Activated B cell treated with CpG ODN at 0.5 μM for 24 hours (primary cell): ENCODE measurements at regions not wholly inside any gene's neighbourhood (a gene's known extent, or its start where the extent isn't known, plus 50 kb on each side); places are given as distances from the start of the nearest gene placed in this dataset.

Experiments
- ATAC-seq: fragments of 200-7000 bp; cut with Tn5 transposase; one replicate; pipeline ENCODE4 v1.10.0; 2021; ENCODE audit warnings: low read depth, mild to moderate bottlenecking, moderate library complexity
- CTCF ChIA-PET: fragments of 350-600 bp; sonication (Branson Sonifier 250); formaldehyde crosslinking; loops from one replicate; lab custom pipeline; 2021; ENCODE audit warnings: antibody characterized with exemption; lab: Charles Lee
- POLR2A ChIA-PET: fragments of 350-600 bp; sonication (Branson Sonifier 250); formaldehyde crosslinking; loops from one replicate; lab custom pipeline; 2021; ENCODE audit warnings: antibody characterized with exemption; lab: Charles Lee
- DNase-seq: peaks from one replicate; pipeline ENCODE4 v3.0.0; 2022
- H3K27ac Mint-ChIP-seq: one replicate; pipeline ENCODE4 v1.8.0; 2020; ENCODE audit warnings: mixed read lengths
- H3K27me3 Mint-ChIP-seq: one replicate; pipeline ENCODE4 v1.8.0; 2021; ENCODE audit warnings: mixed read lengths
- H3K36me3 Mint-ChIP-seq: one replicate; pipeline ENCODE4 v1.8.0; 2021; ENCODE audit warnings: low read depth, mixed read lengths
- H3K4me1 Mint-ChIP-seq: one replicate; pipeline ENCODE4 v1.8.0; 2021; ENCODE audit warnings: mixed read lengths
- H3K4me3 Mint-ChIP-seq: one replicate; pipeline ENCODE4 v1.8.0; 2020; ENCODE audit warnings: mild to moderate bottlenecking, mixed read lengths
- H3K9me3 Mint-ChIP-seq: one replicate; pipeline ENCODE4 v1.8.0; 2020; ENCODE audit warnings: mixed read lengths
- CTCF ChIP-seq: fragments of 200-600 bp; IDR thresholded peaks from one replicate; pipeline ENCODE4 v1.8.0; 2022; ENCODE audit warnings: antibody characterized with exemption, mild to moderate bottlenecking
- intact Hi-C: fragments of 100-400 bp; cut with micrococcal nuclease; formaldehyde crosslinking; loops from one replicate; pipeline ENCODE4 v1.15.1; 2024

GRCh38 chr7:136213012-136213411 is 235.9 kb upstream of the MTPN start:
- H3K4me3 Mint-ChIP-seq, result no peak overlapping the region
- intact Hi-C loops, result no loop called here

GRCh38 chr7:136210664-136211063 is 233.5 kb upstream of the MTPN start:
- ChIA-PET CTCF (no interaction called here), POLR2A (no interaction called here)
- DNase-seq (no peak), ATAC-seq (no peak)
- H3K9me3 Mint-ChIP-seq, result peaks cover under 1% of the 10 kb centered on the region
- H3K4me3 Mint-ChIP-seq, result no peak overlapping the region
- H3K27ac Mint-ChIP-seq, result no peak overlapping the region
- no peak for TF ChIP-seq CTCF
- H3K4me1 Mint-ChIP-seq, result no peaks in the 10 kb centered on the region
- intact Hi-C loops, result no loop called here
- no peaks in the 10 kb centered on the region for H3K27me3 Mint-ChIP-seq
- no peaks in the 10 kb centered on the region for H3K36me3 Mint-ChIP-seq

More at GRCh38 chr7:136213012-136213411, 235.9 kb upstream of the MTPN start:
- ATAC-seq (no peak), DNase-seq (no peak)
- no peak overlapping the region for H3K27ac Mint-ChIP-seq
- ChIA-PET CTCF (no interaction called here), POLR2A (no interaction called here)
- TF ChIP-seq CTCF, result no peak
- H3K27me3 Mint-ChIP-seq, result no peaks in the 10 kb centered on the region
- H3K4me1 Mint-ChIP-seq, result no peaks in the 10 kb centered on the region
- H3K36me3 Mint-ChIP-seq, result no peaks in the 10 kb centered on the region
- peaks cover 3% of the 10 kb centered on the region for H3K9me3 Mint-ChIP-seq

- Mint-ChIP-seq H3K36me3 (no peaks in the 10 kb centered on the region), H3K9me3 (no peaks in the 10 kb centered on the region)
Measured at GRCh38 chr7:136210079-136210478, 232.9 kb upstream of the MTPN start.

GRCh38 chr7:136205956-136206355 is 228.8 kb upstream of the MTPN start:
- no peak for TF ChIP-seq CTCF
- ATAC-seq, result no peak
- Mint-ChIP-seq H3K27me3 (no peaks in the 10 kb centered on the region), H3K27ac (no peak overlapping the region), H3K36me3 (no peaks in the 10 kb centered on the region), H3K9me3 (no peaks in the 10 kb centered on the region), H3K4me3 (no peak overlapping the region), H3K4me1 (no peaks in the 10 kb centered on the region)
- DNase-seq, result no peak
- ChIA-PET CTCF (no interaction called here), POLR2A (no interaction called here)
- intact Hi-C loops, result no loop called here

More at GRCh38 chr7:136210079-136210478, 232.9 kb upstream of the MTPN start:
- intact Hi-C loops, result no loop called here
- DNase-seq (no peak), ATAC-seq (no peak)
- Mint-ChIP-seq H3K27me3 (no peaks in the 10 kb centered on the region), H3K4me1 (no peaks in the 10 kb centered on the region), H3K4me3 (no peak overlapping the region), H3K27ac (no peak overlapping the region)
- no peak for TF ChIP-seq CTCF
- POLR2A ChIA-PET, result no interaction called here
- CTCF ChIA-PET, result no interaction called here

GRCh38 chr7:136198168-136198567 is 221.0 kb upstream of the MTPN start:
- no peaks in the 10 kb centered on the region for H3K27me3 Mint-ChIP-seq
- DNase-seq, result no peak
- CTCF ChIA-PET, result no interaction called here
- H3K9me3 Mint-ChIP-seq, result peaks cover 31% of the 10 kb centered on the region
- POLR2A ChIA-PET, result no interaction called here
- no peak for ATAC-seq
- peaks cover 5% of the 10 kb centered on the region for H3K36me3 Mint-ChIP-seq
- intact Hi-C loops, result no loop called here
- no peak overlapping the region for H3K4me3 Mint-ChIP-seq
- H3K4me1 Mint-ChIP-seq, result no peaks in the 10 kb centered on the region
- no peak overlapping the region for H3K27ac Mint-ChIP-seq
- no peak for TF ChIP-seq CTCF
